Spinal cord (tissue), 9 donors: ENCODE measurements at regions not wholly inside any gene's neighbourhood (a gene's known extent, or its start where the extent isn't known, plus 50 kb on each side); places are given as distances from the start of the nearest gene placed in this dataset.

Source experiments
- DNase-seq, 6 donors: peaks; one replicate each; pipeline versions ENCODE4 v3.0.0 to v3.0.0-alpha.2; 2013 to 2015; ENCODE audit warnings: low spot score in 6 of 6, low read depth in 4 of 6
- H3K27ac ChIP-seq: one replicate; pipeline ENCODE4 v1.5.1; 2013; ENCODE audit warnings: low read depth, low read length, control low read depth
- H3K27me3 ChIP-seq: one replicate; pipeline ENCODE4 v1.6.1; 2013; ENCODE audit warnings: low read length; ENCODE audit not compliant: control insufficient read depth, insufficient read depth
- H3K36me3 ChIP-seq: one replicate; pipeline ENCODE4 v1.6.1; 2013; ENCODE audit warnings: low read length; ENCODE audit not compliant: control insufficient read depth, insufficient read depth
- H3K4me1 ChIP-seq: one replicate; pipeline ENCODE4 v1.6.1; 2013; ENCODE audit warnings: low read length; ENCODE audit not compliant: control insufficient read depth, insufficient read depth
- H3K4me3 ChIP-seq: one replicate; pipeline ENCODE4 v1.5.1; 2013; ENCODE audit warnings: low read depth, low read length, control low read depth
- H3K9me3 ChIP-seq: one replicate; pipeline ENCODE4 v1.6.1; 2013; ENCODE audit warnings: low read length; ENCODE audit not compliant: control insufficient read depth, insufficient read depth
- WGBS: methylation state at CpG from one replicate; pipeline ENCODE4 v1.1.5; 2013; ENCODE audit warnings: missing lambda C conversion rate; ENCODE audit not compliant: insufficient coverage; 5-methylcytosine and 5-hydroxymethylcytosine counted together
- donor health status: healthy.

DNA sequence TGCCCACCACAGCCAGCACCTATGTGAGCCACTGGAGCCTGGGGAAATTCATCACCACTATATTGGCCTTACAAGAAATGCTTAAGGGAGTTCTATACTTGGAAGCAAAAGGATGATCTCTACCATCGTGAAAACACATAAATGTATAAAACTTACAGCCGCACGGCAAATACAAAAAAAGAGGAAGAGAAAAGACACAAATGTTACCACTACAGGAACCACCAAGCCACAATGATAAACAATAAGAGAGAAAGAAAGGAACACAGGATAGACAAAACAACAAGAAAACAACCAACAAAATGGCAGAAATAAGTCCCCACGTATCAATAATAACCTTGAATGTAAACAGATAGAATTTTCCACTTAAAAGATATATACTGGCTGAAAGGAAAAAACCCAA lies 267.5 kb downstream of the TMEM121 start:
- Histone ChIP-seq H3K9me3 (peaks cover 4% of the 10 kb centered on the region), H3K27ac (no peak overlapping the region), H3K4me3 (no peak overlapping the region), H3K36me3 (no peaks in the 10 kb centered on the region), H3K27me3 (no peaks in the 10 kb centered on the region), H3K4me1 (no peaks in the 10 kb centered on the region)
- no peak for DNase-seq
- no CpG with 5 or more reads among the region's 4 CpGs for WGBS

DNA sequence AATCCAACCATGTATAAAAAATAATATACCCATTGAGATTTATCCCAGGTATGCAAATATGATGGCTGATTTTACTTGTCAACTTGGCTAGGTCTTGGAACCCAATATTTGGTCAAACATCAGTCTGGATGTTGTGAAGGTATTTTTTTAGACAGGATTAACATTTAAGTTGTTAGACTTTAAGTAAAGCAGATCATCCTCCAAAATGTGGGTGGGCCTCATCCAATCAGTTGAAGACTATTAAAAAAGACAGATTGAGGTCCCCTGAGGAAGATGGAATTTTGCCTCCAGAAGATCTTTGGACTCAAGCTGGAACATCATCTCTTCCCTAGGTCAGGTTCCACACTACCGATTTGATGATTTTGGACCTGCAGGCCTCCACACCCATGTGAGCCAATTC lies 271.2 kb downstream of the TMEM121 start:
- no peaks in the 10 kb centered on the region for H3K27me3 ChIP-seq
- no peaks in the 10 kb centered on the region for H3K36me3 ChIP-seq
- peaks cover 2% of the 10 kb centered on the region for H3K9me3 ChIP-seq
- DNase-seq, result no peak
- H3K4me1 ChIP-seq, result no peaks in the 10 kb centered on the region
- H3K27ac ChIP-seq, result no peak overlapping the region
- WGBS, result 100% methylated on average over 1 of the region's 1 CpG
- H3K4me3 ChIP-seq, result no peak overlapping the region

GRCh38 chr14:105805701-105806100 lies 279.3 kb downstream of the TMEM121 start:
- H3K27ac ChIP-seq, result no peak overlapping the region
- H3K27me3 ChIP-seq, result no peaks in the 10 kb centered on the region
- no peak for DNase-seq
- H3K4me3 ChIP-seq, result no peak overlapping the region
- peaks cover 2% of the 10 kb centered on the region for H3K9me3 ChIP-seq
- H3K36me3 ChIP-seq, result no peaks in the 10 kb centered on the region
- no peaks in the 10 kb centered on the region for H3K4me1 ChIP-seq

DNA sequence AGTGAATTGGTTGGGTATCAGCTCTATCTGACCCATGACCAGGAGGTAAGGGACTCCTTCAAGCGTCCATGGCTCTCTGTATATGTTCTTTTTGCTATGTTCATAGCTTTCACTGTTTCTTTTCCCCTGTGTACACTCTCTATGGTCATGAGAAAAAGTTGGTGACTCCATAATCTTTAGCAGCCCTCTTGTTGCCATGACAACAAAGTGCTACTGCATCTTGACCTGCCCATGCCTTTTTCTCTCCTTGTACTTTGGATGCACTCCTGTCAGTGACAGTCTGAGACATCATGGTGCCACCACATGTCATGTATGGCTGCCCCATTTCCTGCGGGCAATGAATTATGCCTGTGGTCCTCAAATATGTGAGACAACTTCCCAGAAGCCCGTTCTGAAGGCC lies 280.2 kb downstream of the TMEM121 start:
- Histone ChIP-seq H3K9me3 (peaks cover 2% of the 10 kb centered on the region), H3K4me1 (no peaks in the 10 kb centered on the region), H3K27me3 (no peaks in the 10 kb centered on the region), H3K27ac (no peak overlapping the region), H3K4me3 (no peak overlapping the region), H3K36me3 (no peaks in the 10 kb centered on the region)
- WGBS, result 62% methylated on average over 2 of the region's 3 CpGs
- DNase-seq, result no peak

DNA sequence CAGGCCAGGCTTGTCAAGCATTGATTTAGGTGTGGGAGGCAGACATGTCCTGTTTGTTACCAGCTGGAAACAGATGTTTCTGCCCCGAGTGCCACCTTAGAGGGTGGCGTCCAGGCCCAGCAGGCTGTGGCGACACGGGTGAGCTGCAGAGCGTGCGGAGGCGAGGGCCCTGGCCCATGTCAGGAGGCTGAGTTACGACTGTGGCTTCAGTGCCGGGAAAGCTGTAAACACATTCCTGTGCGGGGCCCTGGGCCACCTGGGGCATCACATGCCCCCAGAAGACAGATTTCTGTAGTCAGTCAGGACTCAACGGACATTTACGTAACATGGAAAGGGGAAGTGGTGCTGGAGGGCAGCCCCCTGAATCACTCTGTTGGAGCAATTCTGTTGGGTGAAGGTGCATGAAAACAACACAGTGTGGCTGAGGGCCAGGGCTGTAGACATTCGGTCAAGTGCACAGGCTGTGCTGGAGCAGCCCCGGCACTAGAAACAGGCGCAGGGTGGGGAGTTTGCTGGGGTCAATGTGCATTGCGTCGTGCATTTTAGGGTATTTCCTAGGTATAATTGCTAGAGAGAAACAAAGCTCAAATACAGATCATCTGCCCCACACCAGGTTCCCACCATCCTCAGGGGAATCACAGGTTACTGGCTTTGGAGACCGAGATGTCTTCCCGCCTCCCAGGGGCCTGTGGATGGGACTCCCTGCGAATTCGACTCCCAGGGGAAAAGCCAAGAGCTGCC lies 291.8 kb downstream of the TMEM121 start:
- Histone ChIP-seq H3K27ac (no peak overlapping the region), H3K36me3 (no peaks in the 10 kb centered on the region), H3K9me3 (no peaks in the 10 kb centered on the region), H3K4me3 (no peak overlapping the region), H3K27me3 (no peaks in the 10 kb centered on the region), H3K4me1 (no peaks in the 10 kb centered on the region)
- WGBS, result 69% methylated on average over 18 of the region's 21 CpGs
- no peak for DNase-seq

DNA sequence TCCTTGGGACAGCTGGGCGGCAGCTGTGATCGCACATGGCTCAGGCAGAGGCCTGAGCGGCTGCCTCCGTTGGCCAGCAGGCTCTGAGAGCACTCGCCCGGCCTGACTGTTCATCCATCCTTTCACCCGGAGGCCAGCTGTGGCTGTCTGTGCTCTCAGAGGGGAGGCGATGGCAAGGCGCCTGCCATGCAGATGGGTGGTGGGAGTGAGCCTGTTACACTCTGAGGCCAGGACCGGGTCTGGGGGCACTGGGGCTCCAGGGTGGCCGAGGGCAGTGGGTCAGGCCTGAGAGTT lies 292.3 kb downstream of the TMEM121 start:
- 69% methylated on average over 10 of the region's 11 CpGs for WGBS
- Histone ChIP-seq H3K4me1 (no peaks in the 10 kb centered on the region), H3K36me3 (no peaks in the 10 kb centered on the region), H3K27ac (no peak overlapping the region), H3K27me3 (no peaks in the 10 kb centered on the region), H3K4me3 (no peak overlapping the region), H3K9me3 (no peaks in the 10 kb centered on the region)
- no peak for DNase-seq

DNA sequence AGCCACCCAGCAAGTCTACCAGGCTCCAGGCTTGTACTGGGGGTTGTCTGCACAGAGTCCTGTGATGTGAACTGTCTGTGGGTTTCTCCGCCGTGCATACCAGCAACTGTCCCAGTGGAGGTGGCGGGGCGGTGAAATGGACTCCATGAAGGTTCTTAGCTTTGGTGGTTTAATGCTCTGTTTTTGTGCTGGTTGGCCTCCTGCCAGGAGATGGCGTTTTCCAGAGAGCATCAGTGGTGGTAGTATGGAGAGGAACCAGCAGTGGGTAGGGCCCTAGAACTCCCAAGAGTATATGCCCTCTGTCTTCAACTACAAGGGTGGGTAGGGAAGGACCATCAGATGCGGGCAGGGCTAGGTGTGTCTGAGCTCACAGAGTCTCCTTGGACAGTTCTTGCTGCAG lies 303.8 kb downstream of the TMEM121 start:
- Histone ChIP-seq H3K4me1 (no peaks in the 10 kb centered on the region), H3K27me3 (no peaks in the 10 kb centered on the region), H3K9me3 (peaks cover 6% of the 10 kb centered on the region), H3K36me3 (no peaks in the 10 kb centered on the region), H3K4me3 (no peak overlapping the region), H3K27ac (no peak overlapping the region)
- no peak for DNase-seq
- WGBS, result 80% methylated on average over 6 of the region's 6 CpGs

DNA sequence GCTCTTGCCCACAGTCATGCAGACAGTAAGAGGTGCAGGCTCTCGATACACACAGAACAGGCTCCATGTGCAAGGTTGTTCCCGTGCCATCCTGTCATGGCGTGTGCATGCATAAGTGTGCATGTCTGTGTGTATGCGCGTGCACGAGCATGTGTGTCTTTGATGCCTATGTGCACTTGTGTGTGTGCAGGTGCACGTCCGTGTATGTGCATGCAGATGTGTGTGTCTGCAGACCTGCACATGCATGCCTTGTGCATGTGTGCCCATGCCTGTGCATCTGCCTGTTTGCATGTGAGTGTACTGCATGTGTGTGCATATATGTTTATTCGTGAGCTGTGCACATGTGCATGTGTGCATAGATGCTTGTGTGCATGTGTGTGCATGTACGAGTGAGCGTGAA lies 309.8 kb downstream of the TMEM121 start:
- H3K27me3 ChIP-seq, result no peaks in the 10 kb centered on the region
- no peak overlapping the region for H3K27ac ChIP-seq
- no peak for DNase-seq
- H3K9me3 ChIP-seq, result peaks cover 4% of the 10 kb centered on the region
- H3K4me3 ChIP-seq, result no peak overlapping the region
- WGBS, result 92% methylated on average over 11 of the region's 11 CpGs
- no peaks in the 10 kb centered on the region for H3K4me1 ChIP-seq
- no peaks in the 10 kb centered on the region for H3K36me3 ChIP-seq

GRCh38 chr14:105836730-105837129 lies 310.3 kb downstream of the TMEM121 start:
- H3K36me3 ChIP-seq, result no peaks in the 10 kb centered on the region
- H3K9me3 ChIP-seq, result peaks cover 4% of the 10 kb centered on the region
- no peaks in the 10 kb centered on the region for H3K27me3 ChIP-seq
- no peak overlapping the region for H3K4me3 ChIP-seq
- no peaks in the 10 kb centered on the region for H3K4me1 ChIP-seq
- 63% methylated on average over 9 of the region's 10 CpGs for WGBS
- no peak for DNase-seq
- no peak overlapping the region for H3K27ac ChIP-seq

GRCh38 chr14:105837349-105838063 lies 311.1 kb downstream of the TMEM121 start:
- Histone ChIP-seq H3K4me3 (no peak overlapping the region), H3K36me3 (no peaks in the 10 kb centered on the region), H3K4me1 (no peaks in the 10 kb centered on the region), H3K9me3 (peaks cover 4% of the 10 kb centered on the region), H3K27ac (no peak overlapping the region), H3K27me3 (no peaks in the 10 kb centered on the region)
- WGBS, result 86% methylated on average over 19 of the region's 20 CpGs
- DNase-seq, result no peak
